Spleen (tissue), 7 donors: ENCODE measurements at regions not wholly inside any gene's neighbourhood (a gene's known extent, or its start where the extent isn't known, plus 50 kb on each side); places are given as distances from the start of the nearest gene placed in this dataset.

Experiments used
- CTCF ChIP-seq, 11 experiments: fragments of 200-600 bp in 7 of 11; fragments of 450-650 bp in 4 of 11; sonication (generic) in 4 of 11; IDR thresholded peaks in 8 of 11; conservative IDR thresholded peaks in 3 of 11; 1 replicate in 7 of 11; 2 replicates in 4 of 11; pipeline versions ENCODE4 v1.4.0 to v1.8.0; 2016 to 2021; ENCODE audit warnings: antibody characterized with exemption in 11 of 11, inconsistent platforms in 4 of 11, mild to moderate bottlenecking in 1 of 11
- POLR2A ChIP-seq, 3 donors: fragments of 450-650 bp; IDR thresholded peaks; one replicate each; pipeline ENCODE4 v1.5.1; 2017; ENCODE audit warnings: antibody characterized with exemption in 3 of 3, mild to moderate bottlenecking in 1 of 3
- POLR2AphosphoS5 ChIP-seq, 3 donors: sonication (generic); formaldehyde crosslinking; IDR thresholded peaks; one replicate each; pipeline ENCODE4 v1.5.1; 2017; ENCODE audit warnings: antibody characterized with exemption in 3 of 3
- donor health status: DM: no; HTN: no; CAD: no; lungs with moderate emphysema.
- donor health status: DM: no; HTN: no; CAD: no.
- donor health status: DM: no; HTN: no; CAD: no.

- peak in 1 of 3 donors; percentile 10 for TF ChIP-seq POLR2A (IDR thresholded peaks at IDR 0.05)
- TF ChIP-seq CTCF (IDR thresholded peaks at IDR 0.05 in 8 of 11, conservative IDR thresholded peaks at IDR 0.05 in 3 of 11): peak in 10 of 11 experiments; percentile 58 to 91 (median 81)
- peak; percentile 91 to 97 (median 93) for TF ChIP-seq POLR2AphosphoS5 (IDR thresholded peaks at IDR 0.05)
Observed at GRCh38 chr2:43131051-43131889, 95.1 kb downstream of the ZFP36L2 start.
